ENCODE measurements at regions not wholly inside any gene's neighbourhood (a gene's known extent, or its start where the extent isn't known, plus 50 kb on each side); places are given as distances from the start of the nearest gene placed in this dataset.
"Not testable (repeated sequence)": the region's sequence is repeated elsewhere in the genome, so short reads cannot be mapped to it uniquely, and the experiment has no call there.

- Mint-ChIP-seq H3K9me3 (no peaks in the 10 kb centered on the region), H3K36me3 (no peaks in the 10 kb centered on the region), H3K4me1 (ENCODE audit: low read depth) (no peaks in the 10 kb centered on the region), H3K27me3 (no peaks in the 10 kb centered on the region), H3K27ac (no peak overlapping the region), H3K4me3 (no peak overlapping the region)
- ChIA-PET POLR2A (no interaction called here), CTCF (no interaction called here)
- DNase-seq: no peak
- intact Hi-C loops (cut with micrococcal nuclease): no loop called here
These were observed 59.8 kb downstream of the ATOH1 start for GRCh38 chr4:93888308-93888707.

- H3K4me3 Mint-ChIP-seq: no peak overlapping the region
- no peaks in the 10 kb centered on the region for H3K9me3 Mint-ChIP-seq
These were observed 60.2 kb downstream of the ATOH1 start for GRCh38 chr4:93888768-93889167.

DNA sequence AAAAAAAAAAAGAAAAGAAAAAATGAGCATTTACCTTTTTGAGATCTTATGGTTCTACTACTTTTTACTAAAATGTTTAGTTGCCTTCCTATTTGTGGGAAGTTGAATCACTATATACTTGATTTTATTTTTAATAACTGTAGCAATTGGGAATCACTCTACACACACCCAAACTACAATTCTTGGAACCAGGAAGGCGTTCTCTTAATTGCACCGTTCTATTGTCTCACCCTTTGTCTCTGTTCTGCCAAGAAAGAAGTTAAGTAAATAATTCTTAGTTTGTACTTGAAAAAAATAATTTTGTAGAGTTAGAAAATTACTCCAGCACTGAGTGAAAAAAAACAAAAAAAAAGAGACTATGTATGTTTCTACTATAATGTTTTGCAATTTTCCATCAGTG is 62.7 kb downstream of the ATOH1 start:
- Mint-ChIP-seq H3K4me1 (ENCODE audit: low read depth) (no peaks in the 10 kb centered on the region), H3K27ac (no peak overlapping the region), H3K36me3 (no peaks in the 10 kb centered on the region), H3K4me3 (no peak overlapping the region), H3K9me3 (no peaks in the 10 kb centered on the region), H3K27me3 (no peaks in the 10 kb centered on the region)
- CTCF ChIA-PET: no interaction called here
- no peak for DNase-seq
- POLR2A ChIA-PET: no interaction called here
- intact Hi-C loops (cut with micrococcal nuclease): no loop called here

More at GRCh38 chr4:93888768-93889167, 60.2 kb downstream of the ATOH1 start:
- Mint-ChIP-seq H3K27ac (no peak overlapping the region), H3K4me1 (ENCODE audit: low read depth) (no peaks in the 10 kb centered on the region), H3K27me3 (no peaks in the 10 kb centered on the region), H3K36me3 (no peaks in the 10 kb centered on the region)
- ChIA-PET CTCF (no interaction called here), POLR2A (interaction anchor here (0.6 kb wide), 1 partner anchor 110 kb away, joined by 3 read pairs; no protein-coding TSS in a partner anchor)
- intact Hi-C loops (cut with micrococcal nuclease): no loop called here
- no peak for DNase-seq

DNA sequence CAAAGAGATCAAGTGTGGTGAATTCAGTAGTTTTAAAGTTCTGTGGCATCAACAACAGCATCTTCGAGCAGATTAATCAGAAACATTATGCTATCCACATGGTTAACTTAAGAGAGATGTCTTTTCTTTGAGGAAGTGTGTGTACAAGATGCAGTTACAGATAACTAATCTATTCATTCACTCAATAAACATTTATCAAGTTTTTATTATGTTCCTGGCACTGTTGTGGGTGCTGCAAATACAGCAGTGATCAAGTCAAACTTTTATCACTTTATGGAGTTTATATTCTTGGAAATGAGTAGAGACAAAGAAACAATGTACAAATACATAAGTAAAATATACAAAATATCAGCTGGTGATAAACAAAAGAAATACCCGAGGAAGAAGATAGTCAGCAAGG is 66.4 kb downstream of the ATOH1 start:
- no peak for DNase-seq
- ChIA-PET CTCF (no interaction called here), POLR2A (no interaction called here)
- no peak overlapping the region for H3K4me3 Mint-ChIP-seq
- H3K4me1 Mint-ChIP-seq (ENCODE audit: low read depth): no peaks in the 10 kb centered on the region
- H3K27me3 Mint-ChIP-seq: no peaks in the 10 kb centered on the region
- H3K36me3 Mint-ChIP-seq: no peaks in the 10 kb centered on the region
- H3K27ac Mint-ChIP-seq: no peak overlapping the region
- H3K9me3 Mint-ChIP-seq: no peaks in the 10 kb centered on the region
- intact Hi-C loops (cut with micrococcal nuclease): no loop called here

GRCh38 chr4:93896516-93896915 is 68.0 kb downstream of the ATOH1 start:
- Mint-ChIP-seq H3K36me3 (no peaks in the 10 kb centered on the region), H3K4me1 (ENCODE audit: low read depth) (no peaks in the 10 kb centered on the region), H3K9me3 (no peaks in the 10 kb centered on the region), H3K27me3 (no peaks in the 10 kb centered on the region), H3K27ac (no peak overlapping the region), H3K4me3 (no peak overlapping the region)
- intact Hi-C loops (cut with micrococcal nuclease): no loop called here
- ChIA-PET POLR2A (no interaction called here), CTCF (no interaction called here)
- no peak for DNase-seq

GRCh38 chr4:93897559-93897958 is 69.0 kb downstream of the ATOH1 start:
- intact Hi-C loops (cut with micrococcal nuclease): no loop called here
- ChIA-PET CTCF (no interaction called here), POLR2A (interaction anchor here (0.7 kb wide), 1 partner anchor 45 kb away, joined by 6 read pairs; no protein-coding TSS in a partner anchor)
- H3K4me1 Mint-ChIP-seq (ENCODE audit: low read depth): no peaks in the 10 kb centered on the region
- no peak overlapping the region for H3K27ac Mint-ChIP-seq
- H3K27me3 Mint-ChIP-seq: no peaks in the 10 kb centered on the region
- H3K9me3 Mint-ChIP-seq: no peaks in the 10 kb centered on the region
- no peak for DNase-seq
- H3K4me3 Mint-ChIP-seq: no peak overlapping the region
- H3K36me3 Mint-ChIP-seq: no peaks in the 10 kb centered on the region

- no peaks in the 10 kb centered on the region for H3K36me3 Mint-ChIP-seq
- ChIA-PET CTCF (no interaction called here), POLR2A (no interaction called here)
- H3K27ac Mint-ChIP-seq: no peak overlapping the region
- no peaks in the 10 kb centered on the region for H3K4me1 Mint-ChIP-seq (ENCODE audit: low read depth)
- intact Hi-C loops (cut with micrococcal nuclease): no loop called here
- H3K4me3 Mint-ChIP-seq: no peak overlapping the region
- DNase-seq: no peak
- H3K9me3 Mint-ChIP-seq: no peaks in the 10 kb centered on the region
- no peaks in the 10 kb centered on the region for H3K27me3 Mint-ChIP-seq
These were observed 80.2 kb downstream of the ATOH1 start for GRCh38 chr4:93908778-93909177.

DNA sequence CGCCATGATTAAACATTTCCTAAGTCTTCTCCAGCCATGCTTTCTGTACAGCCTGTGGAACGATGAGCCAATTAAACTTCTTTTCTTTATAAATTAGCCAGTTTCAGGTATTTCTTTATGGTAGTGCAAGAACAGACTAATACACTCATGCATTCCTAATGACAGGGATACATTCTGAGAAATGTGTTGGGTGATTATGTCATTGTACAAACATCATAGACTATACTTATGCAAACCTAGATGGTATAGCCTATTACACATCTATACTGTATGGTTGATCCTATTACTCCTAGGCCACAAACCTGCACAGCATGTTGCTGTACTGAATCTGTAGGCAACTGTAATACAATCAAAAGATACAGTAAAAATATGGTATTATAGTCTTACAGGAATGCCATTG is 83.1 kb downstream of the ATOH1 start:
- no peak overlapping the region for H3K4me3 Mint-ChIP-seq
- ChIA-PET CTCF (no interaction called here), POLR2A (no interaction called here)
- H3K4me1 Mint-ChIP-seq (ENCODE audit: low read depth): no peaks in the 10 kb centered on the region
- no peak for DNase-seq
- no peaks in the 10 kb centered on the region for H3K36me3 Mint-ChIP-seq
- H3K27me3 Mint-ChIP-seq: no peaks in the 10 kb centered on the region
- intact Hi-C loops (cut with micrococcal nuclease): loop anchor here (10.0 kb wide), 1 partner anchor 343 kb away; no protein-coding TSS in a partner anchor
- no peak overlapping the region for H3K27ac Mint-ChIP-seq
- H3K9me3 Mint-ChIP-seq: no peaks in the 10 kb centered on the region

DNA sequence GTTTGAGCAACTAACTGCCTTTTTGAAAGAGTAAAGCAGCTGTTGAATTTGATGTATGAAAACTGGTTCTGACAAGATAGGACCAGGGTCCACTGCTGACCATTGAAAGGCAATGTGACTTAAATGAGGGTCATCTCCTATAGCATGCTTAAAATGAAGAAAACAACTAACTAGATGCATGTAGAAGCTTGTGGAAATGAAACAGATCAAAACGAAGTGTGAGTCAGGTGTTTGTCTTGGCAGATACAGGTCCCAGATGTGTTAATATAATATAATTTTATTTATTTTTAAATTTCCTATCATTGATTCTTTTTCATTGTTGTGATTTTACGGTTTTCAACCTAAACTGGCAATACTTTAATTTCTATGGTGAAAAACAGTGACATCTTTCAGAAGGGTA is 83.6 kb downstream of the ATOH1 start:
- H3K27me3 Mint-ChIP-seq: no peaks in the 10 kb centered on the region
- no peak overlapping the region for H3K4me3 Mint-ChIP-seq
- no peak for DNase-seq
- CTCF ChIA-PET: no interaction called here
- intact Hi-C loops (cut with micrococcal nuclease): loop anchor here (10.0 kb wide), 1 partner anchor 343 kb away; no protein-coding TSS in a partner anchor
- no peaks in the 10 kb centered on the region for H3K9me3 Mint-ChIP-seq
- H3K36me3 Mint-ChIP-seq: no peaks in the 10 kb centered on the region
- H3K27ac Mint-ChIP-seq: no peak overlapping the region
- POLR2A ChIA-PET: no interaction called here
- no peaks in the 10 kb centered on the region for H3K4me1 Mint-ChIP-seq (ENCODE audit: low read depth)

DNA sequence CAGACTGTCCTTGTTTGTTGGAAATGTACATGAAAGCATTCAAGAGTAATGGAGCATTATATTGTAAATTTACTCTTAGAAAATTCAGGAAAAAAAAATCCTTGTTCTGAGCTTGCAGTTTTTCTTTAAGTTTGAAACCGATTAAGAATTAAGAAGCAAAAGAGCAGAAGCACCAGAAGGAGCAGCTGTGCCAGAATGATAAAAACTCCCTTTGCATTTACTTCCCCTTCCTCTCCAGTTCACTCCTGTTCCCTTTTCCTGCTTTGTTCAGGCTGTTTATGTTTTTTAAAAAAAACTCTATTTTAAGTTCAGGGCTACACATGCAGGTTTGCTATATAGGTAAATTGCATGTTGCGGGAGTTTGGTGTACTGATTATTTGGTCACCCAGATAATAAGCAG is 90.3 kb downstream of the ATOH1 start:
- POLR2A ChIA-PET: no interaction called here

GRCh38 chr4:93923570-93923969 is 95.0 kb downstream of the ATOH1 start:
- H3K27me3 Mint-ChIP-seq; intact Hi-C loops (cut with micrococcal nuclease); POLR2A ChIA-PET; CTCF ChIA-PET; H3K4me1 Mint-ChIP-seq (ENCODE audit: low read depth); H3K4me3 Mint-ChIP-seq; H3K27ac Mint-ChIP-seq; H3K36me3 Mint-ChIP-seq; DNase-seq: not testable (repeated sequence)
- peaks cover 22% of the 10 kb centered on the region for H3K9me3 Mint-ChIP-seq

More for the DNA sequence above, 90.3 kb downstream of the ATOH1 start:
- H3K9me3 Mint-ChIP-seq: peaks cover 5% of the 10 kb centered on the region
- H3K36me3 Mint-ChIP-seq: no peaks in the 10 kb centered on the region
- CTCF ChIA-PET: no interaction called here
- intact Hi-C loops (cut with micrococcal nuclease): loop anchor here (10.0 kb wide), 1 partner anchor 336 kb away; no protein-coding TSS in a partner anchor
- no peaks in the 10 kb centered on the region for H3K4me1 Mint-ChIP-seq (ENCODE audit: low read depth)
- H3K27ac Mint-ChIP-seq: no peak overlapping the region
- DNase-seq: no peak
- H3K4me3 Mint-ChIP-seq: no peak overlapping the region
- no peaks in the 10 kb centered on the region for H3K27me3 Mint-ChIP-seq

- Mint-ChIP-seq H3K27ac (no peak overlapping the region), H3K4me1 (ENCODE audit: low read depth) (no peaks in the 10 kb centered on the region), H3K36me3 (no peaks in the 10 kb centered on the region), H3K9me3 (no peaks in the 10 kb centered on the region), H3K4me3 (no peak overlapping the region), H3K27me3 (no peaks in the 10 kb centered on the region)
- DNase-seq: no peak
- POLR2A ChIA-PET: no interaction called here
- CTCF ChIA-PET: no interaction called here
- intact Hi-C loops (cut with micrococcal nuclease): no loop called here
These were observed 118.7 kb downstream of the ATOH1 start for GRCh38 chr4:93947286-93947685.

DNA sequence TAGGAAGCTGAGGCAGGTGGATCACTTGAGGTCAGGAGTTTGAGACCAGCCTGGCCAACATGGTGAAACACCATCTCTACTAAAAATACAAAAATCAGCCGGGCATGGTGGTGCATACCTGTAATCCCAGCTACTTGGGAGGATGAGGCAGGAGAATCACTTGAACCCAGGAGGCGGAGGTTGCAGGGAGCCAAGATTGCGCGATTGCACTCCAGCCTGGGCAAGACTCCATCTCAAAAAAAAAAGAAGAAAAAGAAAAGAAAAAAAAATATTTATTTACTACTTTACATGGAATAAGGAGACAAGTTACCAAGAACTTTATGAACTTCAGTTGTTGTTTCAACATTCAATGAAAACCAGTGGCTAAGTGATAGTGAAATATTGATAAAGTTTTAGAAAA is 121.7 kb downstream of the ATOH1 start:
- intact Hi-C loops (cut with micrococcal nuclease); POLR2A ChIA-PET; H3K4me1 Mint-ChIP-seq (ENCODE audit: low read depth); DNase-seq; H3K36me3 Mint-ChIP-seq; H3K27me3 Mint-ChIP-seq; H3K27ac Mint-ChIP-seq; H3K4me3 Mint-ChIP-seq; H3K9me3 Mint-ChIP-seq: not testable (repeated sequence)
- CTCF ChIA-PET: interaction anchor here (0.7 kb wide), 1 partner anchor 14 kb away, joined by 3 read pairs; no protein-coding TSS in a partner anchor

DNA sequence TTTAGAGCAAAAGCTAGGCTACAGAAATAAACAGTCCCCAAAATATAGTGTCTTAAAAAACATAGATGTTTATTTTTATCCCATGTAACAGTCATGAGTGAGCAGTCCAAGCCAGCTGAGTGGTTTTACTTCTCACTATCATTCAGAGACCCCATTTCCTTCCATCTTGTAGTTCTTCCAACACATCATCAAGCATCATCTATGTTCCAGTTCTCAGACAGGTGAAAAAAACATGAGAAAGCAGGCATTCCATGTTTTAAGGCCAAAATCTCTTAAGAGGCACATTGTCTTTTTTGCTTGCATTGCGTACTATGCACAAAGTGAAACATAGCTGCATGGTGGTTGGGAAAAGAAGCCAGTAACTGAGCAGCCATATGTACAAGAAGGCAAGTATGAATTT is 128.6 kb downstream of the ATOH1 start:
- Mint-ChIP-seq H3K36me3 (no peaks in the 10 kb centered on the region), H3K27me3 (no peaks in the 10 kb centered on the region), H3K4me3 (no peak overlapping the region), H3K9me3 (peaks cover 10% of the 10 kb centered on the region), H3K4me1 (ENCODE audit: low read depth) (no peaks in the 10 kb centered on the region), H3K27ac (no peak overlapping the region)
- ChIA-PET CTCF (no interaction called here), POLR2A (no interaction called here)
- intact Hi-C loops (cut with micrococcal nuclease): no loop called here
- DNase-seq: no peak
